ENCODE measurements at regions not wholly inside any gene's neighbourhood (a gene's known extent, or its start where the extent isn't known, plus 50 kb on each side); places are given as distances from the start of the nearest gene placed in this dataset.

DNA sequence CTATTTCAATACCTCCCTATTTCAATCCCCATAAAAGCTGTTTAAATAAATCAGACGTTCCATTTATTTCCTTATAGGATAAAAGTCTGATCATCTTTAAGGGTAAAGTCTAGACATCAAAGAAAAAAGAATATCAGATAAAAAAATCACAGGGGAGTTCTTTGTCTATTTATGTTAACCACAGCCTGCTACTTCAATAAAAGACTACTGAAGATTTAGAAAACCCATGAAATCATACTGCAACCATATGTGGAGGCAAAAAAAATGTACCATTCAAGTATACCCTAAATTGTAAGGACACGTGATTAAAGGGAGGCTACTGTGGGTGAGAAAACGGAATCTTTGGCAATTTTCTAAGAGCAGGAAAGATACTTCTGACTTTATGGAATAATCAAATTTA lies 108.2 kb upstream of the TNFSF4 start (continued):
- no peak for TF ChIP-seq PRDM10 (IDR thresholded peaks at IDR 0.05; ENCODE audit: partially characterized antibody)
- no peak for TF ChIP-seq GATA2 (CRISPR knock-in tag; IDR thresholded peaks at IDR 0.05)

- Histone ChIP-seq H3K27ac (ENCODE audit: extremely low read depth, low read depth, low read length) (no peak overlapping the region), H3K36me3 (ENCODE audit: control insufficient read depth, insufficient read depth, low read length) (no peaks in the 10 kb centered on the region), H4K20me1 (replicated peaks; ENCODE audit: control insufficient read depth, insufficient read depth, low read length) (no peaks in the 10 kb centered on the region), H2AFZ (ENCODE audit: low read depth, low read length) (no peak overlapping the region), H3K4me2 (ENCODE audit: insufficient read depth, low read length) (no peak overlapping the region), H3K79me2 (ENCODE audit: control insufficient read depth, insufficient read depth, low read length) (no peaks in the 10 kb centered on the region), H3K4me3 (no peak overlapping the region), H3K9ac (ENCODE audit: insufficient read depth in 1 of 2, low read depth in 2 of 2, low read length in 2 of 2) (no peak overlapping the region), H3K9me3 (replicated peaks; ENCODE audit: control insufficient read depth, insufficient read depth, low read depth, low read length) (no peaks in the 10 kb centered on the region), H3K4me1 (replicated peaks in 1 of 2; ENCODE audit: control insufficient read depth in 2 of 2, insufficient read depth in 2 of 2, low read length in 2 of 2) (no peaks in the 10 kb centered on the region), H3K27me3 (ENCODE audit: control insufficient read depth in 2 of 2, insufficient read depth in 2 of 2, low read length in 2 of 2) (no peaks in the 10 kb centered on the region), H3K9me1 (ENCODE audit: control insufficient read depth, insufficient read depth, low read length) (no peaks in the 10 kb centered on the region)
- no peak; the same call in 1 of the 3 replicates for ATAC-seq
- WGBS (ENCODE audit: insufficient coverage, low coverage, missing lambda C conversion rate) = 57% methylated on average over 2 of the region's 2 CpGs
- intact Hi-C loops (cut with micrococcal nuclease) = no loop called here
- TF ChIP-seq, protein P1, sequence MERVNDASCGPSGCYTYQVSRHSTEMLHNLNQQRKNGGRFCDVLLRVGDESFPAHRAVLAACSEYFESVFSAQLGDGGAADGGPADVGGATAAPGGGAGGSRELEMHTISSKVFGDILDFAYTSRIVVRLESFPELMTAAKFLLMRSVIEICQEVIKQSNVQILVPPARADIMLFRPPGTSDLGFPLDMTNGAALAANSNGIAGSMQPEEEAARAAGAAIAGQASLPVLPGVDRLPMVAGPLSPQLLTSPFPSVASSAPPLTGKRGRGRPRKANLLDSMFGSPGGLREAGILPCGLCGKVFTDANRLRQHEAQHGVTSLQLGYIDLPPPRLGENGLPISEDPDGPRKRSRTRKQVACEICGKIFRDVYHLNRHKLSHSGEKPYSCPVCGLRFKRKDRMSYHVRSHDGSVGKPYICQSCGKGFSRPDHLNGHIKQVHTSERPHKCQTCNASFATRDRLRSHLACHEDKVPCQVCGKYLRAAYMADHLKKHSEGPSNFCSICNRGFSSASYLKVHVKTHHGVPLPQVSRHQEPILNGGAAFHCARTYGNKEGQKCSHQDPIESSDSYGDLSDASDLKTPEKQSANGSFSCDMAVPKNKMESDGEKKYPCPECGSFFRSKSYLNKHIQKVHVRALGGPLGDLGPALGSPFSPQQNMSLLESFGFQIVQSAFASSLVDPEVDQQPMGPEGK (CRISPR knock-in tag; IDR thresholded peaks at IDR 0.05; ENCODE audit: borderline replicate concordance) = no peak
- TF ChIP-seq FOS (IDR thresholded peaks at IDR 0.05; ENCODE audit: extremely low read depth, insufficient read length) = no peak
- no peak for TF ChIP-seq ZNF695 (CRISPR knock-in tag; IDR thresholded peaks at IDR 0.05)
- TF ChIP-seq ZBTB1 (CRISPR knock-in tag; IDR thresholded peaks at IDR 0.05; ENCODE audit: borderline replicate concordance, low read depth) = no peak
- no peak for TF ChIP-seq HDAC1 (IDR thresholded peaks at IDR 0.05)
- no peak for TF ChIP-seq SMARCA4 (IDR thresholded peaks at IDR 0.05)
- TF ChIP-seq HEY1 (CRISPR knock-in tag; IDR thresholded peaks at IDR 0.05; ENCODE audit: borderline replicate concordance) = no peak
- TF ChIP-seq TAF9B (IDR thresholded peaks at IDR 0.05; ENCODE audit: partially characterized antibody) = no peak
- no peak for TF ChIP-seq NEUROD1 (IDR thresholded peaks at IDR 0.05; ENCODE audit: borderline replicate concordance, low read depth, low read length, partially characterized antibody)
- TF ChIP-seq ETS2 (tag; IDR thresholded peaks at IDR 0.05; ENCODE audit: borderline replicate concordance, poor library complexity, severe bottlenecking) = no peak
- no peak for TF ChIP-seq CREB3 (tag; conservative IDR thresholded peaks at IDR 0.05; ENCODE audit: low read depth)
- TF ChIP-seq STAT5B (CRISPR knock-in tag; IDR thresholded peaks at IDR 0.05) = no peak
- no peak for TF ChIP-seq MCM7 (IDR thresholded peaks at IDR 0.05)
- no peak for TF ChIP-seq ZNF354B (CRISPR knock-in tag; IDR thresholded peaks at IDR 0.05)
- POLR2A ChIA-PET = interaction anchor here (0.7 to 1.1 kb wide), 3 partner anchors 21 to 44 kb away, joined by 3 read pairs; no protein-coding TSS in a partner anchor
- no peak for FAIRE-seq
- in situ Hi-C loops (cut with MboI) = no loop called here
- no peak for DNase-seq (ENCODE audit: extremely low read depth in 1 of 4, low spot score in 3 of 4)
- BruUV-seq (replicated peaks) = no TSS peak
- CTCF ChIA-PET (ENCODE audit: low intra/inter-chr PET ratio) = no interaction called here
Observed at GRCh38 chr1:173318788-173319187, 111.7 kb upstream of the TNFSF4 start.
